Fibroblast of the conjunctiva (primary cell): ENCODE measurements at regions not wholly inside any gene's neighbourhood (a gene's known extent, or its start where the extent isn't known, plus 50 kb on each side); places are given as distances from the start of the nearest gene placed in this dataset.
"Not testable (repeated sequence)": the region's sequence is repeated elsewhere in the genome, so short reads cannot be mapped to it uniquely, and the experiment has no call there.

ENCODE experiments used
- DNase-seq: peaks from one replicate; pipeline ENCODE4 v3.0.0-alpha.2; 2010; ENCODE audit warnings: low read depth

DNA sequence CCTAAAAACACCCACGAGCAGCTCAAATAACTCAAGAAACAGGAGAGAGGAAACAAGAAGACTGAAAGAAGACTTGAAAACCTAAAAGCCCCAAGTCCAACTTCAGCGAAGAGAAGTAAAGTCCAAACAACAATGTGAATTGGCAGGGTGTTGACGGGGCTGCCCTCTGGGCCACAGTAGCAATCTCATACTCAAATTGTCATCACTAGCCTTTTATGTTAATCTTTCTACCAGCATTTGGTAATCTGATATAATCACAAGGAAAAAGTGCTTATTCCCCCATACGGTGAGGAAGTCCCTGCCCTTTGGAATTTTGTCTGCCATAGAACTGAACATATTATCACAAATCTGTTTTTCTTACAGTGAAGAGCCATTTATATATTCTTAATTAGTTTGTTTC, 51.5 kb upstream of the IFNE start:
- DNase-seq = no peak

DNA sequence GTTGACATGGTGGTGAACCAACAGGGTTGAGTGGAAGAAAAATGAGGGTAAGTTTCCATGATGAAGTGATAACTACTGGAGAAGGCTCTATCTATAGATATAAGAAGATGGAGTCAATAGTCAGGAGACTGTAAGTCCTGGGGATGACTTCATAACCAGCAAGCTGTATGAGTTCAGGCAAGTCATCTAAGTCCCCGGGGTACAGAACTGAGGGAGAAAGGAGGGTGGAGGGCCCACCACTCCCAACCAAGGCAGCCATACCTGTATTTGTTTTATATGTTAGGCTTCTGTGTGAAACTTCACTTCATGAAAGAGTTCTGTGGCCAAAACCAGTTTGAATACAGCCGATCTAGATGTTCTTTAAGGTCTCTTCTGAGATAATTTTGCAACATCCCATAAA, 53.3 kb upstream of the IFNE start:
- DNase-seq = no peak

DNA sequence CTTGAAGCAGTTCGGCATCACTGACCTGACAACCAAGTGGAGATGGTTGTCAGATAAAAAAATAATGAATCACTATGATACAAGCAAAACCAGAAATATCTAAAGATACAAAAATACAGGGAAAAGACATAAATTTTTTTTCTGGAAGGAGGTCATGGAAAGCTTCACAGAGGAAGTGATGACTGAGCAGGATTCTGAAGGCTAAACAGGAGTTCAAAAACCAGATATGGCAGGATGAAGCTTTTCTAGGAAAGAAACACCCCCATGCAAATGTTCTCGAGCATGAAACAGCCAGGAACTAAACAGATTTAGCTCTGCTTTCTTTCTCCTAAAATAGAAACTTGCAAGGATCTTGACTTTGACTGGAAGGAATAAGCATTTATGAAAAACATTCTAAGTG, 60.7 kb upstream of the IFNE start:
- DNase-seq = no peak

DNA sequence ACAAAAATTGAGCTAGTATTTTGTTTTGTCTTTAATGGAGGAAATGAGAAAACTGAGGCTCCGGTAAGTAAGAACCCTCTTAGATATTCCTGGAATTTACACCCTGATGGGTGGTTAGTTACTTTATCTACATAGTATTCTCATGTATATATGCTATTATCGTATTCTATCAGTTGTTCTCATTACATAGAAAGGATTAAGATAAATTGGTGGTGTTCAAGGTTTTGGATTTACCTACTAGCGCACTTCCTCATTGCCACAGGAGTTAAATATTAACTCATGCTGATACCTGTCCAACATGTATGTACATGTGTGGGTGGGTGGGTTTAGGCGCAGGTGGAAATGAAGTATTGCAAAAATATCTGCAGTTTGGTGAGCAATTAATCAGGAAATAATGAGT, 61.1 kb upstream of the IFNE start:
- DNase-seq = no peak

DNA sequence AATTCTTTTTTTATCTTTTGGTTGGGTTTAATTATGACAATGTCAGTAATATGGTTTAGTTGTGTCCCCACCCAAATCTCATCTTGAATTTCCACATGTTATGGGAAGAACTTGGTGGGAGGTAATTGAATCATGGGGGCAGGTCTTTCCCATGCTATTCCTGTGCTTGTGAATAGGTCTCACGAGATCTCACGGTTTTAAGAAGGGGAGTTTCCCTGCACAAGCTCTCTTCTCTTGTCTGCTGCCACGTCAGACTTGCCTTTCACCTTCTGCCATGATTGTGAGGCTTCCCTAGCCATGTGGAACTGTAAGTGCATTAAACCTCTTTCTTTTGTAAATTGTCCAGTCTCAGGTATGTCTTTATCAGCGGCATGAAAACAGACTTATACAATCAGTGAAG, 61.7 kb upstream of the IFNE start:
- DNase-seq = not testable (repeated sequence)

DNA sequence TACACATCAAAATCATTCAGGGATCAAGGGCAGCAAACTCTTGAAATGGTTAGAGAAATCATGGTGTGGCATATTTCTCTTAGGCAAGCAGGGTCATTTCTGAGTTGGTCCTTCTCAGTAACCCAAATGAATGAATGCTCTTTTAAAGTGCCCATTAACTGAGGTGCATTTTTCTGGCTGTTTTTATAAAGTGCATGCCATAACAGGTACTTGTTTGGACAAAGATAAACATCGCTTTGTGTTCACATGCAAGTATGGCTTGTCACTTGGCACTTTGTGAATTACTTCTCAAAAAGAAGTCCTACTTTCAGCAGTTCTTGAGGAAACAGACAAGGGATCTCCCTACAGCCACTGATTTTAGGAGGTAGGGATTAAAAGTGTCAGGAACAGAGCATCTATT, 64.8 kb upstream of the IFNE start:
- DNase-seq = no peak

DNA sequence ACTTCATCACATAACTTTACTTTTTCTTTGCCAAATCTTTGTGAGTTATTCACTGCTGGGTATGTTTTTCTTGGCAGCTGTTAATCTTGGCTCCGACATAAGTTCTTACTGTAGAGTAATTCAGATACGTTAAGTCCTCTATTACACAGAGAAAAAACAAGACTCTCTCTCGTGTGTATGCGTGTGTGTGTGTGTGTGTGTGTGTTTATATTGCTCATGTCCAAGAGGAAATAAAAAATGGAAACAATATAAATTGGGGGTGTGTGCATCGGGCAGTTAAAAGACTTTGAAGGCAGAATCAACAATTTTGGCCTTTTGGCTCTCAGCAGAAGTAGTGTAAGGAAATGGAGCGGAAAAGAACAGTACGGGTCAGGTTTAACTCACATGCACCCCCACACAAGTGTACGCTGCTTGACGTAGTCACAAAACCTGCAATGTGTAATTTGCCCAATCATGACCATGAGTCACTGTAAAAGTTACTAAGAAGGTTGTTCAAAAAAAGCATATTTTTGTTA, 67.2 kb upstream of the IFNE start:
- peak; percentile 95 for DNase-seq

DNA sequence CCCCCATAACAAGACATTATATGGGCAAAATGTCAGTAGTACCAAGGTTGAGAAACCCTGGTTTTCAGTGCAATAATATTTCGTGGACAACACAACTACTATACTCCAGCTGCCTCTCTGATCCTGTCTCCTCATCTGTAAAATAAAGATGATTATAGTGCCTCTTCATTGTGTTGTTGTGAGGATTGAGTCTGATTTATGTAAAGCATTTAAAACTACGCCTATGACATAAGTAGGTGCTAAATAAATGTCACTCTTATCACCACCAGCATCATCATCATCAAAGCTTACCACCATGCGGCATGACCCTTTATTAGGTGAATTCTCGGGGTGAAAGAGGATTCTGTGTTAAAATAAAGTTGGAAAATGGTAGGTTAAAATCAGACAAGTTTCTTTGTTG, 67.8 kb upstream of the IFNE start:
- DNase-seq = no peak

DNA sequence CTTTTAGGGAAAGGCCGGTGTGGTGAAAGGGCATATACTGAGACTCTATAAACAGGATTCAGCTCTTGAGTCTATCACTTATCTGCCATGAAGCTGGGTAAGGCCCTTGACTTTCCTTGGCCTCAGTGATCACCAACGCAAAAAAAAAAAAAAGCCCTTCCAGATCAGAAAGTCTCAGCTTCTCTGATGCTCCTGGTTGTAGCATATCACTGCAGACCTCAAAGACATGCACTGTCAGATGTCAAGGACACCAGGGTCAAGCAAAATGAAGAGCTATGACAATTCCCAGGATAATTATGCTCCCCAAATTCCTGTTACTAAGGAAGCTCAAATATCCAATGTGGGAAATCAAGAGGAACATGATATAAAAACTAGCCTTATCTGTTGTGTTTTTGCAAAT, 68.3 kb upstream of the IFNE start:
- no peak for DNase-seq

DNA sequence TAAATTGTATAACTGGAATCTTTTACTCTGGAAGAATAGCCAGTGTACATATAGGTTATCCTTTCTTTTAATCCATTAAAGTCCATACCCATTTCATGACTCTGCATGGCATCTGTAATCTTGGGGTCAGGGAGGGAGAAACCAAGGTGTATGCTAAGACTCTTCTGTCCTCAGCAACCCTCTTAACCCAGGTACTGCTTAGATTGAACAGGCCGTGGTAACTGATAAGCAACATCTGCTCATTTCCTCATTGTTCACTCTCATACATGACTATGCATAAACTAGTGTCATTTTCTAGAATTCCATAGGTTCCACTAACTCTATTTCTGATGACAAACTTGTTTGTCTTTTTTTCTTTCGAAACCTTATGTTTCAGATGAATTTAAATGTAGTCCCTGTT, 69.3 kb upstream of the IFNE start:
- DNase-seq = no peak

DNA sequence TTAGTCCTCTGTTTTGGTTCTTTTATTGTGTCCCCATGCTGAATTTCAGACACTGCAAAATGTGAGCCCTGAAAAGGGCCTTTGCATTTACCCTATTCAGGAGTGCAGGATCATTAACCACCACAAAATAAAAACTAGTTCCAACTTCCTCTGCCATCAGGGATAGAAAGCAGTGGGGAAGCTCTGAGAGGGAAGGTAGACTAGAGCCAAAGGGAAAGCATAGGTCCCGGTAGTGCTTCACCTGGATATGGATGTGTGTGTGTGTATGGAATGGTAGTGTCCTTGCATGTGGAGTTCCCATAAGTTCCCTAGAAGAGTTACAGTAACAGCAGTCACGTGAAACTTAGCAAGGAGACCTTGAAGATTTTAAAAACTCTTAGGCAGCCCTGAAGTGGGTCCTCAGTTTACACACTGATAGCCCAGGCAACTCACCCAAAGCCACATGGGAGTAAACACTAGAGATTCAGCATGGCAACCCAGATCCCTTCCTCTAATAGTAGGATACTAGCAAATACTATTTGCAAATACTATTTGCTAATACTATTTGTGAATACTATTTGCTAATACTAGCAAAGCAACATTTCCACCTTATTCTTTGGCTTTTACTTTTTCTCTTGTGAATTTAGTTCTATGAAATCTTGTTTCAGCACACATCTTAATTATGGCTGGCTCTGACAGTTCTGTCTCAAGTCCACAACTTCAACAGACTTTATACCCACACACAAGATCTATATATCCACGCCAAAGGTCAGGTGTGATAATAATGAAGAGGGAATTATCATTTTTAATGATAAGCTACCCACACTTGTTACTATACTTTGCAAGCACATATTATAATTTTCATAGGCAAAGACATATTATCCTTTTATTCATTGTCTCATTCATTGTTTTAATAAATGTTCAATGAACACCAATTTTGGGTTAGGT, 70.4 kb upstream of the IFNE start:
- DNase-seq = no peak

DNA sequence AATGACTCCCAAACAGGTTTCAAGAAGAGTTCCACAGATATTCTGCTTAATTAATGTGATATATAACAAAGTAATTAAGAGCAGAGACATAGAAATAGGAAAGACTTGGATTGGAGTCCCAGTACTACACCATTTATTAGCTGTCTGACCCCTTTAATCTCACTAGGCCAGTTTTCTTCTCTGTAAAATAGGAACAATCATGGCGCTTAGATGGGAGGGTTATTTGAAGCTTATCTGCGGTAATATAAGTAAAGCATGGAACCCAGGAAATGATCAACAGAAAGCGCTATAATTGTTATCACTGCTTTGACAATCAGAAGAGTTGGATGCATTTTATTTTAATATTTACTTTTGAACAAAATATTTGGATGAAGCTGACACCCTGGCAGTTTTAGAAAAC, 71.3 kb upstream of the IFNE start:
- no peak for DNase-seq

DNA sequence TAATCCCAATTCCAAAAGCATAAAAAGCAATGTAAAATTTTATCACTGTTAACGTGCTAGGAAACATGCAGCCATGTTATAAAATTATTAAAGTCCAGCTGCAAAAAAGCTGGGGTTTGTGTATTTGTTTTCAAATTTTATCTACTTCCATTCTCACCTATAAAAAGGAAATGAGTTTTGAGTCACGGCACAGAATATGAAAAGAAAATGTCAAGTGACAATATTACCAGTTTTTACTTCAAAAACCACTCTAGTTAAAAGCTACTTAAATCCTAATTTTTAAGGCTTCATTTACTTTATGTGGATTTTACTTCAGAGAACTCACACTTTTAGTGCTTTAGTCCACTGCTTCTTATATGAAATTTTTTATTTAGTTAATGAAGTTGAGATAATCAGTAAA, 72.7 kb upstream of the IFNE start:
- no peak for DNase-seq

DNA sequence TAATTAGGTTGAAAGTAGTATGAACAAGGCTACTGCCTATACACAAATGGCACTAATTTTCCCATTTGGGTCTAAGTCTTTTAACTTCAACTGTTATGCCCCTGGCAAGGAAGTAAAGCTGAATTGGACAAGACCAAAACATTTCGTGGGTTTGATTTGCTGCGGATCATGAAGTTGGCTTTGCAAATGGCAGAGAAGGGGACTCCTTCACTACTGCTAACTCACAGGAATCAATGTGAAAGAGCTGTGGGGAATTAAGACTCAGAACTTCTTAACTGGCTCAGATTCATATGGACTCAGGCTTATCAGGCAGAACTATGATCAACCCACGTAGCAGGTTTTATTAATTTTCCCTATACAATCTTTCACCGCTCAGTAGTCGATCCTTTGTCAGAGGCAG, 73.8 kb upstream of the IFNE start:
- DNase-seq = no peak

DNA sequence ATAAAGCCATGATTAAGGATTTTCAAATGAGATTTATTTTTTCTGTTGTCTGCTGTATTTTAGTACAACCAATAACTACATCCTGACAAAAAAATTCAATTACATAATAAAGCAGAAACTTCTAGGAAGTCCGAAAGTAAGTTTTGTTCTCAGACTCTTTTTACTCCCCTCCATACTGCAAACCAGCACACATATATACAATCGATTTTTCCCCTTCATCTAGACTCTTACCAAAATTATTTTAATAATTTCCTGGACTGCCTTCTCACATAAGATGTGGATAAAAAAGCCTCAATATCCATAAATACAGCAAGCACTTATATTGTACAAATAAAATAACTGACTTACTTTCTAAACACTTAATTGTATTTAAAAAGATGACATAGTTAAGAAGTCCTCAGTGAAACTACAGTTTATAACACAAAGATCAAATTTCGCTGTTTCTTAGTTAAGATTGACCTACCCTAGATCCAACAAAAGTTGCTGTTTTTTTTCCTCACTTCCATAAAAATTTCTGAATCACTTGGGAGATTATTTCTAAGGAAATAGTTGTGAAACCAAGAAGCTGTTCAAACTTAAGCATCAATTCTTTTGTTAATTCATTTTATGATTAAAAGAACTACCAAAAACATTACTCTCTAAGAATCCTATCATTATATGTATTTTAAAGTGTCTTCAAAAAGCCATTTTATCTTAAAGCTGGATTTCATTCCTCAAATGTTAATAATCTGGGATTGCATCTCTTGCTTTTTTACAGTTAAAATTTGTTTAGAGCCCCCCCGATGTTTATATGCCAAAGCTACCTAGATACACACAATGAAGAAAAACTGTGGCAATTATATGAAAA, 74.7 kb upstream of the IFNE start:
- no peak for DNase-seq

DNA sequence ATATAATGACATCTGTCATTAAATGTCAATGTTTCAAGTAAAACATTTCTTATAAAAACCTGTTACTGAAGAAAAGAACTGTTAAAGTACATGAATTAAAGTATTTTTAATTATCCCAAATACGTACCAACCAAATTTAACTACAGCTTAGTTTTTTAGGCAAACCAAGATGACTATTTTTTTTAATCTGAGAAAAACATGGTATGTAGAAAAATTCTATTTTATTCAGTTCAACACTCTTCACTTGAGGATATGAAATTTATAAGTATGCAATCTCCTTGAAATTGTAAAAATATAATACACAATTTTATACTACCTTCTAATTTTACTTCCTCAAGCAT, 75.3 kb upstream of the IFNE start:
- DNase-seq = no peak

DNA sequence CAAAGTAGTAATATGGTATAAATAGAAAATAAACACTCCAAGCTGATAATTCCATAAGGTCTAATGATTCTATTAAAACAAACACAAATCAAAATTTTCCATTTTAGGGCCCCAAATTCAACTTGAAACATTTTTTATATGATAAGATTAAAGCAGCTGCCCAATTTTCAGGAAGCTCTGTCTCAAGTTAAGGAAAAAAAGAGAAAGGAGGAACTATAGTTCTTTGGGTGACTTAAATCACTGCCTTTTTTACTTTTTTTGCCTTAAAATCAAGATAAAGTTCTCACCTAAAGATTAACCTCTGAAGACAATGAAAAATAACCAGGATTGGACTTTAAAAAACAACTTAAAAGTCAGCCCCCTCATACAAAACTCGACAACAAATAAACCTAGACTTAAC, 76.0 kb upstream of the IFNE start:
- DNase-seq = no peak

DNA sequence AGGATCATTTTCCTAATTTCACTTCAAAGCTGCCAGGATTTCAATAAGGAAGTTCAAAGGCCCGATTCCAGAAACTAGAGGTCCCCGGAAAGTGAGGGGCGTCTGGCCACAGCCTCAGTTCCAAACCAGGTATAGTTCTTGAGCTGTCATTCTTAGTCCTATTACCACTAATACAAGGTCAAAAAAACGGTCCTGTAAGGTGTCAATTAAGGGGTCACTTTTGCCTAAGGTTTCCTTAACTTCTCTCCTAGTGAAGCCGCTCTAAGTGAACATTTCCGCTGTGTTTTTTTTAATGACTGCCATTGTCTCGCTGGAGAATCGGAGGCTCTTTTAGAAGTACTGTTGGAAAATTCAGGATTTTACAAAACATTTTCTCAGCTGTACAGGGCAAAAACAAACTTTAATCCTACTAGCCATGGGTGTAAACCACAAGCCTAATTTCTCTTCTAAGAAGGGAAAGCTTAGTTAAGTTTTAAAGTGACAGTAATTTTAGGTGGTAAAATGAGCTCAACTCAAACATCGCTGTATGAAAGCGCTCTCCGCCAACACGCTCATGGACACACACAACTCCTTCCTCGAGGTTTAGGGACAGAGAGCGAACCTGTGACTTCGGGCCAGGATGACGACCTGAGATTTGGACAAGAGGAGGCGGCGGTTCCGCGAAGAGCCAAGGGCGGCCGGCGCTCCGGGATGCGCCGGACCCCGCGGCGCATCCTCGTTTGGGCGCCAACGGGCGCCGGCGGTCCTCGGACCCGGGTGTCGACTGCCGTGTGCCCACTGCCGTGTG, 76.7 kb upstream of the IFNE start:
- no peak for DNase-seq

DNA sequence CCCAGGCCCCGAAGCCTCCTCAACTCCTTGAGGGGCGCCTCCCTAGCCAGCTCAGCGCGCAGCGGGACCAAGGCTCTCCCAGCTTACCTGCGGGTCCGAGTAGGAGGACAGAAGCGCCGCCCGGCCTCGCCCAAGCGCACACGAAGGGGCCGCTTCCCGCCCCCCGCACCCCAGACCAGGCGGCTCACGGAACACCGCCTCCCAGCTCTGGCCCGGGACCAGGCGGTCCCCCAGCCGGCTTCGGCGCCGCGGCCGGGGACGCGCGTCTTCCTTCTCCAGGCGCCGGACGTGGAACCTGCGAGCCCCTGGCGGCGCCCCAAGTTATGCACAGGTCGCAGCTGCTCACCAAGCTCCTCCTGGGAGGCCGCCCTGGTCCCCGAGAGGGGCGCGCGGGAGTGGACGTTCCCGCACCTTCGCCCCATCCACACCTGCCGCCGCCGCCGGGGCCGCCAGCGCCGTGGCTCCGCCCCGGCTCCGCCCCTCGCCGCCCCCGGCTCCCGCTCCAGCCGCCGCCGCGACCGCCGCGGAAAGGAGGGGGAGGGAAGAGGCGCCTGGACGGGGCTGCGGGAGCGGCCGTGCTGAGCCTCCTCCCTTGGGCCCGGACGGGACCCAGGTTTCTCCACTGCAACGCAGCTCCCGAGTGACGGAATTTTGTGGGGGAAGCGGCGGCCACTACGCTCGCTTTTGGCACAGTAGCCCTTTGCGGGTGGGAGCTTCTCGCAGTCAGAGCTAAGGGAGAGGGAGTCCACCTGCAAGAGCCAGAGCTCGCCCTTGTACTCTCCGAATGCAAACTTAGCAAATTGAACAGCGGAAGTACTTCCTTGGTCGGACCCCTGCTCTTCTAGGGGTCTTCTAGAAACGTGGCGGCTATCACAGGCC, 77.5 kb upstream of the IFNE start:
- DNase-seq = no peak

DNA sequence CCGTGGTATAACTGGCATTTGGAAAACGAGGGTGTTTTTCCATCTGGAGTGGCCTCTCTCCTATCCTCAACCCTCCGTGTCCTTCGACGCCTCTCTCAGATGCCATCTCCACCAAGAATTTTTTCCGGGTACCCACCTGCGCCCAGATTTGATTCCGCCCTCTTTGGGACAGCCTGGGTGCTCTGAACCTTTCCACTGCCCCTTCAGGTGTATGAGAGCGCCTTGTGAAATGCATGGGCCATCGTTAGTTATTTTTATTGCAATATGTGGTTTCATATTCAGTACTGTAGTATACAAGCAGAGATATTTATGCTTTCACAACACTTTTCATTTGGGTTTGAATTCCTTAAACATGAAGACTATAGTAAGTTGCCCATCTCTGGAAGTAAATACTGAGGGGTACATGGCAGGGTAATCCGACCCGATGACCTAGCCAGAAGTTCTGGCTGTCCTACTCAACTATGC, 78.2 kb upstream of the IFNE start:
- no peak for DNase-seq

DNA sequence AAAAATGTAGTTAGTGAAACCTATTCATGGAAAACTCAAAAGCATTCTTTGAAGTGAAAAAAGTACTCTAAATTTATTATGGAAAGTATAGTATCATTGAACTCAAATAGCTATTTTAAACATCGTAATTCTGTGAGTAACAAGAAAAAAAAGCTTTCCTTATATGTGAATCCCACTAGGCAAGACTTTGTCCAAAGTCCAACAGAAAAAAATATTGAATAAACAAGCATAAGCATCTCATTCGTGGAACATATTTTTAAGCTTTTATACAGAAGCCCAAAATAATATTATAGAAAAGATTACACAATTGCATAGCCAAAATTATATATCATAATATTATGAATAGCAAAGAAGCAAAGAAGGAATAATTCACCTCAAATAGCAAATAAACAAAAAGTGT, 79.4 kb upstream of the IFNE start:
- no peak for DNase-seq
